Activated T-helper 2 cell treated with anti-CD3 and anti-CD28 coated beads, Interferon-gamma antibody, Interleukin-2, Interleukin-4, amounts not matched to agents 10 μg/mL and 5 μg/mL and 100 μg/mL, durations not matched to agents 14 hours and 24 hours and 36 hours (primary cell): ENCODE measurements at regions not wholly inside any gene's neighbourhood (a gene's known extent, or its start where the extent isn't known, plus 50 kb on each side); places are given as distances from the start of the nearest gene placed in this dataset.

Source experiments
- DNase-seq: peaks from one replicate; pipeline ENCODE4 v3.0.0; 2021; ENCODE audit warnings: low spot score
- H3K27ac Mint-ChIP-seq: one replicate; pipeline ENCODE4 v1.8.0; 2021; ENCODE audit warnings: mixed read lengths
- H3K27me3 Mint-ChIP-seq: one replicate; pipeline ENCODE4 v1.8.0; 2021; ENCODE audit warnings: low read depth, mixed read lengths
- H3K36me3 Mint-ChIP-seq: one replicate; pipeline ENCODE4 v1.8.0; 2021; ENCODE audit warnings: low read depth, mixed read lengths
- H3K4me1 Mint-ChIP-seq: one replicate; pipeline ENCODE4 v1.8.0; 2021; ENCODE audit warnings: low read depth, mixed read lengths
- H3K4me3 Mint-ChIP-seq: one replicate; pipeline ENCODE4 v1.8.0; 2021; ENCODE audit warnings: low read depth, mild to moderate bottlenecking, moderate library complexity, mixed read lengths
- H3K9me3 Mint-ChIP-seq: one replicate; pipeline ENCODE4 v1.8.0; 2021; ENCODE audit warnings: mixed read lengths
- intact Hi-C: fragments of 100-400 bp; cut with micrococcal nuclease; formaldehyde crosslinking; loops from one replicate; pipeline ENCODE4 v1.15.1; 2023

DNA sequence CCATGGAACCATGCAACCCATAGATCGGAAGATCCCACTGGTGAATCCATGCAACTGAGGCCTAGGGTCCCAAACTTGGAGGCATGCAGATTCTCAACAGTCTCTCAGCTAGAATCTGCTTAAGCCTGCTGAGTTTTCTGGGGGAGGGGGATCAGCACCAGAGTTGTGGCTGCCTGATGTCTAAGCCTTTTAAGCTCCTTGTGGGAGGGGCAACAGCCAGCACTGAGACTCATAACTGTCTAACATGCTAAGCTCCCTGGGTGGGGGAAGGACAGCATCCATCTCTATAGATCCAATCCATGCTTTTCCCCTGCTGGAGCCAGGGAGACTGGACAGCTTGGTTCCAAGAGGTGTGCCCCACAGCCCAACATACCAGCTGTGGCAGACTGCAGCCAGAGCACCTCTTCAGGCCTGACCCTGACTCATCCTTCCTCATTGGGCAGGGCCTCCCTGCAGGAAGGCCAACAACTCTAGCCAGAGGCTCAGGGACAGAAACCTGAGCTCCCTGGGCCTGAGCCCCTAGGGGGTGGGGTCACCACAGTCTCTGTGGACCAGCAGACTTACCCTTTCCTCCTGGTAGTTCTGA is 300.1 kb upstream of the SLC7A11 start:
- no peak for DNase-seq
- no peaks in the 10 kb centered on the region for H3K27me3 Mint-ChIP-seq
- H3K4me3 Mint-ChIP-seq, result no peak overlapping the region
- H3K27ac Mint-ChIP-seq, result no peak overlapping the region
- peaks cover 8% of the 10 kb centered on the region for H3K9me3 Mint-ChIP-seq
- no peaks in the 10 kb centered on the region for H3K4me1 Mint-ChIP-seq
- intact Hi-C loops, result no loop called here
- H3K36me3 Mint-ChIP-seq, result no peaks in the 10 kb centered on the region

DNA sequence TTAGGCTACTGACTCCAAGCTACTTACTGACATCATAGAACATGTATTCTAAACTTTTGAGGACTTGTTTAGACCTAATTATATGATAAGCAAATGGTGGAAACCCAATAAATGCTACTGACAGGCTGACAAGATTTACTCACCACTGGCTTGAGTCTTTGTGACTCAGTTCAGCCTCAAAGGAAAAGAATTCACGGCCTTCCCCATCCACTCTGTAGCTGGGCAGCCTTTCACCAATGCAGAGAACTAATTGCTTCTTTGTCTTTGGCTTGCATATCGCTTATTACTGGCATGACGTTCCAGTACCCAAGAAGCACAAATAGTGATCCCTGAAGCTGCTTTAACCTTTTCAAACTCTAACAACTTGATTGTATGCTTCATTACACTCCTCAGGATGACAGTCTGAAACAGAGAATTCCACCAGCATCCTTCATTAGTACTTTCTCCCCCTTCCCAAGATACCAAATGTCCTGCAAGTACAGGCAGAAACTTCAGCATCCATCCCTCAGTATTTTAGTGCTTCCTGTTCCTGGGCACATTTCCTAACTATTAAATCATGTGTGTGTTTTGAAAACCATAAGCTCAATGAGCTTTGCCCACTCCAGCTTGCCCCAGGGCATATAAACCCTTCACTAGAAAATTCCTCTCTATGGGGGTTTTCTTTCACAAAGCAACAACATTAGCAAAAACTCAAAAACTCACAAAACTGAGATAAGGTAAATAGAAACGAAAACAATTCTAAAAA is 298.1 kb upstream of the SLC7A11 start:
- H3K4me3 Mint-ChIP-seq, result no peak overlapping the region
- no peaks in the 10 kb centered on the region for H3K27me3 Mint-ChIP-seq
- no peak for DNase-seq
- H3K4me1 Mint-ChIP-seq, result no peaks in the 10 kb centered on the region
- H3K27ac Mint-ChIP-seq, result no peak overlapping the region
- H3K9me3 Mint-ChIP-seq, result peaks cover 3% of the 10 kb centered on the region
- H3K36me3 Mint-ChIP-seq, result no peaks in the 10 kb centered on the region
- intact Hi-C loops, result no loop called here

DNA sequence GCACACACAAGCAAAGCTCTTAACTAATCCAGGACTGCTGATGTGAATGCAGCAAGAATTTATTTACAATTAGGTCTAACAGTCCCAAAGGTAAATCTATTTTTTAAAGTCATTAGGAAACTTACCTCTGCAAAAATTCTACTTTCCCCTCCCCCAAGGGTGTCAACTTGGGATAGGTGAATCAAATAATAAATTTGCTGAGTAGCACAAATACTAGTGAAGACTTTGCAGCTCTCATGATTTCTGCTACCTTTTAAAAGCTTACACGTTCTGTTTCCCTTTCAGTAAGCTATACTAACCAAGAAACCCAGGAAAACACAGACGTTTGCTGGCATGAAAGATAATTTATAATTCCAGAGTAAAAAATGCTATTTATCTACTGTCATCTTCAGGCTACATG is 296.6 kb upstream of the SLC7A11 start:
- peaks cover 4% of the 10 kb centered on the region for H3K9me3 Mint-ChIP-seq
- intact Hi-C loops, result no loop called here
- no peaks in the 10 kb centered on the region for H3K36me3 Mint-ChIP-seq
- H3K27me3 Mint-ChIP-seq, result no peaks in the 10 kb centered on the region
- no peak overlapping the region for H3K4me3 Mint-ChIP-seq
- H3K4me1 Mint-ChIP-seq, result no peaks in the 10 kb centered on the region
- H3K27ac Mint-ChIP-seq, result no peak overlapping the region
- no peak for DNase-seq

DNA sequence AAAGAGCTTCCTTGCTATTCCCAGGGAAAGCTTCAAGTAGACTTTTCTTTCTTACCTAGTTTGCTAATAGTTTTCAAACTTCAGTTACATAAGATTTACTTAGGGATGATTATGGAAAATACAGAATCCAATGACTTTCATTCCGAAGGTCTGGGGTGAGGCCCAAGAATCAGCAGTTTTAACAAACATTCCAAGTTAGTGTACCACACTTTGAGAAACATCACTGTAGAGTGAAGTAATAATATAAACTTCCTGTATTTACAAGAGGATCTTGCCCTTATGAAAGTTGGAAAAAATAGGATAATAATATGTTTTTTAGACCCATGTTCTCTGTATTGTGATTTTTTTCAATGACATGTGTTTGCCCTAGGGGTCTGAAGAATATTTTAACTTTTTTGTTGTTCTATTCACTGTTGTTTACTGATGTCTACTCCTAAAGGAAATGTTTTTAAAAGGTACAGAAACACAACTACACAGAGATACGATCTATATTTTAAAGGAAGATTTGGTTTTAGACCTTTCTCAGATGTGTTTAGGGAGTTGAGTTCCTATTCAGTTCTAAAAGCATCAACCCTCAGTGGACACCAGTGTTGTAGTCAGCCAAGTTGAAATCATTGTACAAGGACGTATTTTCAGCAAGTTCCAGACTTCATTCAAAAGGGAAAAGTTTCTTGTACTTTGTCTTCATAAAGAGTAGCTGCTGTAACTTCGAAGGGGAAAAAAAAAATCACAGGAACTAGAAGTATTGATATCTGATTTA is 295.8 kb upstream of the SLC7A11 start:
- H3K36me3 Mint-ChIP-seq, result no peaks in the 10 kb centered on the region
- H3K27ac Mint-ChIP-seq, result no peak overlapping the region

DNA sequence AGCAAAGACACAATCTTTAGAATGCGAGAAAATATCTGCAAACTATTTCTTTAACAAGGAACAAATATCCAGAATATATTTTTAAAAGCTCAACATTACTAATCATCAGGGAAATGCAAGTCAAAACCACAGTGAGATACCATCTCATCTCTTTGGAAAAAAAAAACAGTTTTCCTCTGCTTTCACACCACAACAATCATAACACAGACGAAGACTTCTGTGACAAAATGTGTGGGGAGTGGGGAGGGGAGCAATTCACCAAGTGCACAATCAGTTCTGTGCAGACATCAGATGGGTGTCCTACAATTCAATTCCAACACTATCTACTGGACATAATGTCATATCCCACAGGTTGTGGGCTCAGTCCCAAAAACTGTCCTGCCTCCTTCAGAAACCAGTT is 293.2 kb upstream of the SLC7A11 start:
- Mint-ChIP-seq H3K9me3 (peaks cover 22% of the 10 kb centered on the region), H3K4me3 (no peak overlapping the region), H3K27ac (no peak overlapping the region), H3K36me3 (no peaks in the 10 kb centered on the region), H3K4me1 (no peaks in the 10 kb centered on the region), H3K27me3 (no peaks in the 10 kb centered on the region)
- no peak for DNase-seq
- intact Hi-C loops, result no loop called here

More for the DNA sequence above, 295.8 kb upstream of the SLC7A11 start:
- H3K4me1 Mint-ChIP-seq, result no peaks in the 10 kb centered on the region
- no peaks in the 10 kb centered on the region for H3K27me3 Mint-ChIP-seq
- no peak overlapping the region for H3K4me3 Mint-ChIP-seq
- peaks cover 5% of the 10 kb centered on the region for H3K9me3 Mint-ChIP-seq
- no peak for DNase-seq
- intact Hi-C loops, result no loop called here

DNA sequence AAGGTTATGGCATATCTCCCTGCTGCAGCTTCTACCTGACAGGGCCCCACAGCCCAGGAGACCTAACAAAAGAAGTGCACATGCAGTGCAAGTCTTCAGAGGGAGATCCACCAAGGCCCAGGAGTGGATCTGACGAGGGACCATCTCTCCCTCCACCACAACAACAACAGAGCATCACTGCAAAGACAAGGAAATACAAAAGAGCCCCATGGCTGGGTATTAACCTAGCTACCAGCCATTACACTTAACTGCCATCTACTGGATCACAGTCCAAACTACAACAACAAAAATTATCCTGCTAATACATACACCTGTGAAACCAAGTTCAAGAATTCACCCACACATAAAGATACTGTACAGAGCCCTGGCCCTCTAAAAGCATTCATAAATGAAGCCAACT is 280.2 kb upstream of the SLC7A11 start:
- H3K9me3 Mint-ChIP-seq, result no peaks in the 10 kb centered on the region
- H3K4me1 Mint-ChIP-seq, result no peaks in the 10 kb centered on the region
- H3K36me3 Mint-ChIP-seq, result no peaks in the 10 kb centered on the region
- no peak for DNase-seq
- H3K27me3 Mint-ChIP-seq, result no peaks in the 10 kb centered on the region
- intact Hi-C loops, result no loop called here
- no peak overlapping the region for H3K4me3 Mint-ChIP-seq
- H3K27ac Mint-ChIP-seq, result no peak overlapping the region

DNA sequence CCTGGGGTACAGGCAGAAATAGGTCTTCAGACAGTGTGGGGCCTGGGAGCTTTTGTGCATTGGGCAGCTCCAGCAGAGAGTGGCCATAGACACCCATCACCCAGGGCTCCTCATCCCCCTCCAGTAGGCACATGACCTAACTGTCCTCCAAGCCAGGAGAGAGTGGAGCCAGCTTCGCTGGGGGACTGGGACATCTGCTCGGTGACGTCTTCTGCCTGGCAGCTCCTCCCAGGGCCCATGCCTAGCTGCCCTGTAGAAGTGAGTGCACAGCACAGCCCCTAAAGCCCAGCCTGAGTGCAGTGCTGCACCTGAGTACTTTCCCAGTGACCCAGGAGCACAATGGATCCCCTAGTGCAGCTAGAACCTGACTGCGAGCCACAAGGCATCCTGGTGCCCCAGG is 279.7 kb upstream of the SLC7A11 start:
- Mint-ChIP-seq H3K9me3 (no peaks in the 10 kb centered on the region), H3K36me3 (no peaks in the 10 kb centered on the region), H3K4me1 (no peaks in the 10 kb centered on the region), H3K4me3 (no peak overlapping the region), H3K27ac (no peak overlapping the region), H3K27me3 (no peaks in the 10 kb centered on the region)
- intact Hi-C loops, result no loop called here
- no peak for DNase-seq

DNA sequence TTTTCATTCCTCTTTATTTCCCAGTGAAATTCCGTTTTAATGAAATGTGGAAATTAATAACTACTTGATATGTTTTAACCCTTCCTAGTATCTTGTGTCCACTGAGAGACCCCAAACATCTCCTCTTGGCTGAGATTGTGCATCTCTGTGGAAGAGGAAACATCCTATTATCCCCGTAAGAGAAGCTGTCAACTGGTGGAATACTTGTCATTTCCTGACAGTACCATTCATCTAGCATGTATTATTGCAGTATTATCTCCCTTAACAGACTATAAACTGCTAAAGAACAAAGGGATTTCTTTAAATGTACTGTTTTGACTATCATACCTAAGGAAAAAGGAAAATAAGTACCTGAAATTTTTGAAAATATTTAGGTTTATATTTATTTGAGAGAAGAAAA is 277.3 kb upstream of the SLC7A11 start:
- Mint-ChIP-seq H3K27me3 (no peaks in the 10 kb centered on the region), H3K36me3 (no peaks in the 10 kb centered on the region), H3K9me3 (no peaks in the 10 kb centered on the region), H3K4me3 (no peak overlapping the region), H3K27ac (no peak overlapping the region), H3K4me1 (no peaks in the 10 kb centered on the region)
- intact Hi-C loops, result no loop called here
- DNase-seq, result no peak

DNA sequence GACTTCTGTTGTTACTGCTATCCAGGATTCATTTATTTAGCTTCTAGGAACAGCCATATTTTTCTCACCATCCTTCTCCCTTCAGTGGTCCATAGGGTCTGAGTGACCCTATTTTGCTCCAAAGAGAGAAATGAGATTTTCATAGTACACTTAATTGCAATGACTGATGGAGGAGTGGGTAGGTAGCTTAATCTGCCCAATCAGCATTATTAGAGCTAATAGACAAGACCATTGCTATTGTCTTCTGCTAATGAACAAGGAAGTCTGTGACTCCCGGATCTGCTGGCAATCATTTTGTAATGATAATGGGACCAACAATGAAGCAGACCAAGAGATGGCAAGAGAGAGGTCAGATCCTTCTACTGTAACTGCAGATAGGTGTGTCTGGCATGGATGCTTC is 271.4 kb upstream of the SLC7A11 start:
- no peak for DNase-seq
- no peaks in the 10 kb centered on the region for H3K36me3 Mint-ChIP-seq
- H3K27ac Mint-ChIP-seq, result no peak overlapping the region
- intact Hi-C loops, result no loop called here
- no peaks in the 10 kb centered on the region for H3K9me3 Mint-ChIP-seq
- no peak overlapping the region for H3K4me3 Mint-ChIP-seq
- H3K27me3 Mint-ChIP-seq, result no peaks in the 10 kb centered on the region
- H3K4me1 Mint-ChIP-seq, result no peaks in the 10 kb centered on the region

DNA sequence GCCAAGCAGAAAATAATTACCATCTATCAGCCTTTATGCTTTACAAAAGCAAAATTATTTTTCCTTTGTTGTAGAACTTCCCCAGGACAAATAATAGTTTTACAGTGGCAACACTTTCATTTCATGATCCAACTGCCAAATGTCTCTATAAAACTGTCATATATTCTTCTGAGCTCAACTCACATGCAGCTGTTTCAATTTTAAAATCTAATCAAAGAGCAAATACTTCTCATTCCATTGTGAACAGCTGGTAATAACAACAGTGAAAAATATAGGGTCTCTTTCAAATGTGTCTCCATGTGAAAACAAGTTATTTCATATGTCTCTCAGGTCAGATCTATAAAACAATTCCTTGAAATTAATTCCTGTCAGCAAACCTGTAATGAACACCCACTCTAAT is 270.6 kb upstream of the SLC7A11 start:
- intact Hi-C loops, result no loop called here
- no peaks in the 10 kb centered on the region for H3K36me3 Mint-ChIP-seq
- no peaks in the 10 kb centered on the region for H3K4me1 Mint-ChIP-seq
- no peak overlapping the region for H3K27ac Mint-ChIP-seq
- H3K27me3 Mint-ChIP-seq, result no peaks in the 10 kb centered on the region
- H3K4me3 Mint-ChIP-seq, result no peak overlapping the region
- no peaks in the 10 kb centered on the region for H3K9me3 Mint-ChIP-seq
- DNase-seq, result no peak

DNA sequence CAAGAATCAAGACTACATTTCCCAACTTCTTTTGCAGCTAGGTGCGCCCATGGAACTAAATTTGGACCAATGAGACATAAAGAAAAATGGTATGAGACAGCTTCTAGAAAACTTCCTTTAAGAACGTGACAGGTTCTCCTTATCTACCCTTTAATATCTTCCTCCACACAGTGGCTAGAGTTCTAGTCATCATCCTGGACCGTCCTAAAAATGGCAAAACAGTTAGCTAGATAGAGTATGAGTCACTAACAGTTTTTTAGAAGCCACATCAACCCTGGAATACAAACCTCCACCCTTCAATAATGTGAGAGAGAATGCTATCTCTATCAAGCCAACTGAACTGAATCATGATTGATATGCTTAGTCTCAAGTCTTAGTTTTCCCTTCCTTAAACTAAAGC is 267.9 kb upstream of the SLC7A11 start:
- intact Hi-C loops, result no loop called here
- peaks cover 7% of the 10 kb centered on the region for H3K9me3 Mint-ChIP-seq
- DNase-seq, result no peak
- no peak overlapping the region for H3K27ac Mint-ChIP-seq
- H3K4me3 Mint-ChIP-seq, result no peak overlapping the region
- H3K27me3 Mint-ChIP-seq, result no peaks in the 10 kb centered on the region
- no peaks in the 10 kb centered on the region for H3K36me3 Mint-ChIP-seq
- H3K4me1 Mint-ChIP-seq, result no peaks in the 10 kb centered on the region

DNA sequence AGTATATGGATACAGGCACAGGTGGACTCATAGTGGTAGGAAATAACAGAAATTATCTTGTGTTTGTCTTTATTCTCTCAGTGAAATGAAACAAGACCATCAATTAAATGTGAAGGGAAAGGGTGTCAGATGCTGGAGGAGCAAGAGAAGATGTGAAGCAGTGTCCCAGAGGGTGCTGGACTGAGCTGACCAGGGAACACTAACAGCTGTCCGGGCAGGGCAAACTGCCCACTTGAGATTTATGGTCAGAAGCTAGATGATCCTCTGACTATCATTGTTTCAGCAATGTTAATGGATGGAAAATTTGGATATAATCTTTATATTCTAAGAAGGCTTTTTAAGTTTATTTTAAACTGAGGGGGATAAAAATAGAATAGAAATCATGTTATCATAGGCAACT is 267.2 kb upstream of the SLC7A11 start:
- no peaks in the 10 kb centered on the region for H3K4me1 Mint-ChIP-seq
- DNase-seq, result no peak
- no peak overlapping the region for H3K27ac Mint-ChIP-seq
- intact Hi-C loops, result no loop called here
- H3K9me3 Mint-ChIP-seq, result peaks cover 7% of the 10 kb centered on the region
- H3K36me3 Mint-ChIP-seq, result no peaks in the 10 kb centered on the region
- H3K27me3 Mint-ChIP-seq, result no peaks in the 10 kb centered on the region
- H3K4me3 Mint-ChIP-seq, result no peak overlapping the region

DNA sequence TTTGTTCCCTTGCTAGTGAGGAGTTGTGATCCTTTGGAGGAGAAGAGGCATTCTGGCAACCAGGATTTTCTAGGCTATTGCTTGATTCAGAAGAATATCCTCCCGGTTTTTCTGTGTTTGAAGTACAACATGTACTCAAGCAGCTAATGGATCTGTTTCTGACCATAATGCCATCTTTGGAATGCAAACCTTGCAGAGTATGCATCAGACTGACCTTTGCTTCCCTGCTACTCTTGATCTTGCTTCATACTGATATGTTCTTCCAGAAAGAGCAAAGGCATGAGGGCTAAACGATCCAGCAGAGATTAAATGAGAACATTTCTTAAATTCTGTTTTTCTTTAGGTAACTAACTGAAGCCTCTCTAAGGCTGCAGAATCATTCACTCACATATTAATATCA is 265.4 kb upstream of the SLC7A11 start:
- H3K4me3 Mint-ChIP-seq, result no peak overlapping the region
- no peaks in the 10 kb centered on the region for H3K27me3 Mint-ChIP-seq
- intact Hi-C loops, result no loop called here
- no peaks in the 10 kb centered on the region for H3K36me3 Mint-ChIP-seq
- peaks cover 13% of the 10 kb centered on the region for H3K9me3 Mint-ChIP-seq
- no peak for DNase-seq
- no peaks in the 10 kb centered on the region for H3K4me1 Mint-ChIP-seq
- no peak overlapping the region for H3K27ac Mint-ChIP-seq
